K562 (cell line): ENCODE measurements at regions not wholly inside any gene's neighbourhood (a gene's known extent, or its start where the extent isn't known, plus 50 kb on each side); places are given as distances from the start of the nearest gene placed in this dataset.

Source experiments
- ATAC-seq: fragments of 200-7000 bp; cut with Tn5 transposase; 3 replicates; pipeline ENCODE4 v1.9.1; 2020; ENCODE audit warnings: moderate library complexity
- BruUV-seq: library from RNA; stranded (reverse); fragments of 400-500 nt; replicated peaks from 2 replicates; lab custom pipeline; 2021; lab: Mats Ljungman, UMichigan
- CTCF ChIA-PET: fragments of 300-600 bp; formaldehyde crosslinking; extraction: SDS; loops from one replicate; lab custom pipeline; 2021; ENCODE audit warnings: low intra/inter-chr PET ratio; lab: Yijun Ruan, JAX
- POLR2A ChIA-PET: fragments of 300-600, 350-650 bp; sonication (Branson Sonifier 250); formaldehyde crosslinking; extraction: SDS; loops from one replicate; lab custom pipeline; 2021; ENCODE audit warnings: antibody characterized with exemption, inconsistent platforms; lab: Yijun Ruan, JAX
- DNase-seq, 4 experiments: peaks; one replicate each; pipeline versions ENCODE4 v3.0.0 to v3.0.0-alpha.2; 2011 to 2018; ENCODE audit warnings: low spot score in 3 of 4, mixed read lengths in 3 of 4; ENCODE audit errors: extremely low read depth in 1 of 4
- FAIRE-seq: peaks from 2 replicates; lab custom pipeline; 2011; peaks lifted over from hg19 to GRCh38; lab: Jason Lieb, UNC
- H2AFZ ChIP-seq: 2 replicates; pipeline ENCODE4 v1.6.0; 2011; ENCODE audit warnings: low read depth, low read length, control low read depth, inconsistent platforms
- H3K27ac ChIP-seq: fragments of 200-600 bp; 3 replicates; pipeline ENCODE4 v1.8.0; 2011; ENCODE audit warnings: low read depth, mild to moderate bottlenecking, control low read depth, inconsistent platforms, low read length, moderate library complexity, mixed read lengths; ENCODE audit errors: extremely low read depth
- H3K27me3 ChIP-seq, 2 experiments: fragments of 300-600 bp in 1 of 2; 2 replicates in 1 of 2; 3 replicates in 1 of 2; pipeline versions ENCODE4 v1.6.0 to v1.8.0; 2011; ENCODE audit warnings: inconsistent platforms in 2 of 2, low read length in 2 of 2, mild to moderate bottlenecking in 1 of 2, mixed read lengths in 1 of 2, moderate library complexity in 1 of 2; ENCODE audit not compliant: control insufficient read depth in 2 of 2, insufficient read depth in 2 of 2
- H3K36me3 ChIP-seq: fragments of 300-600 bp; 3 replicates; pipeline ENCODE4 v1.8.0; 2011; ENCODE audit warnings: mild to moderate bottlenecking, low read length, inconsistent platforms; ENCODE audit not compliant: control insufficient read depth, insufficient read depth
- H3K4me1 ChIP-seq, 2 experiments: fragments of 200-600 bp in 1 of 2; replicated peaks in 1 of 2; 2 replicates in 1 of 2; 3 replicates in 1 of 2; pipeline versions ENCODE4 v1.5.1 to v1.8.0; 2011; ENCODE audit warnings: inconsistent platforms in 2 of 2, low read length in 2 of 2, mild to moderate bottlenecking in 1 of 2, mixed read lengths in 1 of 2, moderate library complexity in 1 of 2; ENCODE audit not compliant: control insufficient read depth in 2 of 2, insufficient read depth in 2 of 2
- H3K4me2 ChIP-seq: 2 replicates; pipeline ENCODE4 v1.6.1; 2011; ENCODE audit warnings: low read length, control low read depth, inconsistent platforms, mixed read lengths; ENCODE audit not compliant: insufficient read depth
- H3K4me3 ChIP-seq: fragments of 200-600 bp; sonication (generic), shearing (Covaris generic); 2 replicates; pipeline ENCODE4 v1.5.1; 2016; ENCODE audit warnings: control low read depth, inconsistent platforms
- H3K79me2 ChIP-seq: fragments of 200-600 bp; 3 replicates; pipeline ENCODE4 v1.8.0; 2011; ENCODE audit warnings: low read length, inconsistent platforms; ENCODE audit not compliant: control insufficient read depth, insufficient read depth
- H3K9ac ChIP-seq, 2 experiments: 2 replicates each; pipeline versions ENCODE4 v1.6.0 to v1.6.1; 2011; ENCODE audit warnings: low read depth in 2 of 2, low read length in 2 of 2, control low read depth in 1 of 2, inconsistent platforms in 1 of 2, mild to moderate bottlenecking in 1 of 2, mixed read lengths in 1 of 2; ENCODE audit not compliant: insufficient read depth in 1 of 2
- H3K9me1 ChIP-seq: one replicate; pipeline ENCODE4 v1.6.0; 2011; ENCODE audit warnings: inconsistent platforms, mild to moderate bottlenecking, low read length, moderate library complexity; ENCODE audit not compliant: control insufficient read depth, insufficient read depth
- H3K9me3 ChIP-seq: replicated peaks from 2 replicates; pipeline ENCODE4 v1.5.1; 2011; ENCODE audit warnings: low read depth, low read length, inconsistent platforms; ENCODE audit not compliant: control insufficient read depth, insufficient read depth
- H4K20me1 ChIP-seq: replicated peaks from 2 replicates; pipeline ENCODE4 v1.6.1; 2011; ENCODE audit warnings: low read length, inconsistent platforms, mixed read lengths; ENCODE audit not compliant: control insufficient read depth, insufficient read depth
- CC2D1A ChIP-seq: fragments of 450-650 bp; IDR thresholded peaks from 2 replicates; pipeline ENCODE4 v1.6.1; 2017; ENCODE audit warnings: mild to moderate bottlenecking
- NFRKB ChIP-seq: fragments of 450-650 bp; IDR thresholded peaks from 2 replicates; pipeline ENCODE4 v1.6.1; 2016; ENCODE audit warnings: low read depth
- TAF15 ChIP-seq: fragments of 200-400 bp; formaldehyde crosslinking; IDR thresholded peaks from 2 replicates; pipeline ENCODE4 v1.6.1; 2017; ENCODE audit warnings: mild to moderate bottlenecking, low read depth, low read length, moderate library complexity
- ZNF134 ChIP-seq: fragments of 250-450 bp; sonication (Bioruptor Pico); conservative IDR thresholded peaks from 2 replicates; pipeline ENCODE4 v1.4.0; 2020
- ZNF217 ChIP-seq: sonication (generic); formaldehyde crosslinking; IDR thresholded peaks from 2 replicates; pipeline ENCODE4 v1.8.0; 2022; ENCODE audit warnings: mild to moderate bottlenecking, missing genetic modification reagents
- ZSCAN29 ChIP-seq: fragments of 450-650 bp; IDR thresholded peaks from 2 replicates; pipeline ENCODE4 v1.6.1; 2017
- in situ Hi-C: fragments of 300-500 bp; cut with MboI; formaldehyde crosslinking; loops from 4 replicates; pipeline ENCODE4 v1.15.0; 2018; ENCODE audit warnings: inconsistent platforms, mixed read lengths
- intact Hi-C: fragments of 100-400 bp; cut with micrococcal nuclease; formaldehyde crosslinking; loops from 2 replicates; pipeline ENCODE4 v1.14.2; 2022
- TF ChIP-seq, protein P1 (sequence below): fragments of 250-450 bp; sonication (Bioruptor Pico); IDR thresholded peaks from 2 replicates; pipeline ENCODE4 v1.8.0; 2022; ENCODE audit warnings: inconsistent platforms, mild to moderate bottlenecking, moderate library complexity, borderline replicate concordance
- TF ChIP-seq, protein P2 (sequence below): fragments of 250-450 bp; sonication (Bioruptor Pico); IDR thresholded peaks from 2 replicates; pipeline ENCODE4 v1.5.0; 2021

DNA sequence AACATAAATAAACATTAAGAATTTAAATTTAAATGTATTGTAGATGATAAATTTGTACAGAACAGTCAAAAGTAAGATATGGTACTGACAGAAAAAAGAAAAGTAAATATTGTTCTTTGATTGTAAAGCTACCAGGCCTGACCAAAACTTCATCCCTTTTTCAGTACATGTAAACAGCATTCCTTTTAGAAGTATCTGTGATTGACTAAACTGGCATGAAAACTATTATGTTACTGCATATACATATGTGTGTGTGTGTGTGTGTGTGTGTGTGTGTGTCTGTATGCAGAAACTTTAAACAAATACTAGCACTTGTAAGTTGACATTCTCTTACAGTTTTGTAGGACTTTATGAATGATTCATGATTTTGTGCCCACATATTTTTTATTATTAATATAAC lies 270.9 kb downstream of the C12orf50 start:
- DNase-seq (no peak), ATAC-seq (no peak), FAIRE-seq (no peak)
- no peaks in the 10 kb centered on the region for H3K4me1 ChIP-seq
- no peak overlapping the region for H3K4me2 ChIP-seq
- H3K4me3 ChIP-seq = no peak overlapping the region
- intact Hi-C loops (no loop called here), in situ Hi-C loops (no loop called here)
- CTCF ChIA-PET = no interaction called here
- H3K27ac ChIP-seq = no peak overlapping the region
- H3K9me1 ChIP-seq = no peaks in the 10 kb centered on the region
- no peaks in the 10 kb centered on the region for H4K20me1 ChIP-seq
- POLR2A ChIA-PET = no interaction called here
- no peaks in the 10 kb centered on the region for H3K79me2 ChIP-seq
- H3K36me3 ChIP-seq = no peaks in the 10 kb centered on the region
- no peak overlapping the region for H2AFZ ChIP-seq
- H3K27me3 ChIP-seq = no peaks in the 10 kb centered on the region
- no peak overlapping the region for H3K9ac ChIP-seq
- H3K9me3 ChIP-seq = no peaks in the 10 kb centered on the region
- BruUV-seq = no TSS peak
- TF ChIP-seq, protein P1, sequence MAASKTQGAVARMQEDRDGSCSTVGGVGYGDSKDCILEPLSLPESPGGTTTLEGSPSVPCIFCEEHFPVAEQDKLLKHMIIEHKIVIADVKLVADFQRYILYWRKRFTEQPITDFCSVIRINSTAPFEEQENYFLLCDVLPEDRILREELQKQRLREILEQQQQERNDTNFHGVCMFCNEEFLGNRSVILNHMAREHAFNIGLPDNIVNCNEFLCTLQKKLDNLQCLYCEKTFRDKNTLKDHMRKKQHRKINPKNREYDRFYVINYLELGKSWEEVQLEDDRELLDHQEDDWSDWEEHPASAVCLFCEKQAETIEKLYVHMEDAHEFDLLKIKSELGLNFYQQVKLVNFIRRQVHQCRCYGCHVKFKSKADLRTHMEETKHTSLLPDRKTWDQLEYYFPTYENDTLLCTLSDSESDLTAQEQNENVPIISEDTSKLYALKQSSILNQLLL (CRISPR knock-in tag) = no peak
- TF ChIP-seq ZNF134 (CRISPR knock-in tag) (no peak), NFRKB (no peak), ZNF217 (no peak), ZSCAN29 (no peak), CC2D1A (no peak), TAF15 (no peak)
- TF ChIP-seq, protein P2, sequence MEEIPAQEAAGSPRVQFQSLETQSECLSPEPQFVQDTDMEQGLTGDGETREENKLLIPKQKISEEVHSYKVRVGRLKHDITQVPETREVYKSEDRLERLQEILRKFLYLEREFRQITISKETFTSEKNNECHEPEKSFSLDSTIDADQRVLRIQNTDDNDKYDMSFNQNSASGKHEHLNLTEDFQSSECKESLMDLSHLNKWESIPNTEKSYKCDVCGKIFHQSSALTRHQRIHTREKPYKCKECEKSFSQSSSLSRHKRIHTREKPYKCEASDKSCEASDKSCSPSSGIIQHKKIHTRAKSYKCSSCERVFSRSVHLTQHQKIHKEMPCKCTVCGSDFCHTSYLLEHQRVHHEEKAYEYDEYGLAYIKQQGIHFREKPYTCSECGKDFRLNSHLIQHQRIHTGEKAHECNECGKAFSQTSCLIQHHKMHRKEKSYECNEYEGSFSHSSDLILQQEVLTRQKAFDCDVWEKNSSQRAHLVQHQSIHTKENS (CRISPR knock-in tag) = no peak
